H1 (cell line): ENCODE measurements at regions not wholly inside any gene's neighbourhood (a gene's known extent, or its start where the extent isn't known, plus 50 kb on each side); places are given as distances from the start of the nearest gene placed in this dataset.

Experiments
- CTCF ChIP-seq, 3 experiments: IDR thresholded peaks; 1 replicate in 2 of 3; 2 replicates in 1 of 3; pipeline versions ENCODE4 v1.5.1 to v1.6.1; 2011; ENCODE audit warnings: low read length in 3 of 3, mild to moderate bottlenecking in 3 of 3, inconsistent platforms in 2 of 3, low read depth in 1 of 3, moderate library complexity in 1 of 3; ENCODE audit not compliant: insufficient read depth in 1 of 3; ENCODE audit errors: control extremely low read depth in 1 of 3
- KDM1A ChIP-seq: fragments of 200-600, 300-600 bp; sonication (generic); IDR thresholded peaks from 2 replicates; pipeline ENCODE4 v1.7.1; 2016; ENCODE audit warnings: mild to moderate bottlenecking, low read length, borderline replicate concordance

- TF ChIP-seq KDM1A (no peak), CTCF (IDR thresholded peaks at IDR 0.05; ENCODE audit: control extremely low read depth in 1 of 3, insufficient read depth in 1 of 3, low read depth in 1 of 3, low read length in 3 of 3) (no peak)
Observed at GRCh38 chr22:47594836-47595521, 832.5 kb downstream of the TBC1D22A start.
